ENCODE measurements at regions not wholly inside any gene's neighbourhood (a gene's known extent, or its start where the extent isn't known, plus 50 kb on each side); places are given as distances from the start of the nearest gene placed in this dataset.
"Not testable (repeated sequence)": the region's sequence is repeated elsewhere in the genome, so short reads cannot be mapped to it uniquely, and the experiment has no call there.

DNA sequence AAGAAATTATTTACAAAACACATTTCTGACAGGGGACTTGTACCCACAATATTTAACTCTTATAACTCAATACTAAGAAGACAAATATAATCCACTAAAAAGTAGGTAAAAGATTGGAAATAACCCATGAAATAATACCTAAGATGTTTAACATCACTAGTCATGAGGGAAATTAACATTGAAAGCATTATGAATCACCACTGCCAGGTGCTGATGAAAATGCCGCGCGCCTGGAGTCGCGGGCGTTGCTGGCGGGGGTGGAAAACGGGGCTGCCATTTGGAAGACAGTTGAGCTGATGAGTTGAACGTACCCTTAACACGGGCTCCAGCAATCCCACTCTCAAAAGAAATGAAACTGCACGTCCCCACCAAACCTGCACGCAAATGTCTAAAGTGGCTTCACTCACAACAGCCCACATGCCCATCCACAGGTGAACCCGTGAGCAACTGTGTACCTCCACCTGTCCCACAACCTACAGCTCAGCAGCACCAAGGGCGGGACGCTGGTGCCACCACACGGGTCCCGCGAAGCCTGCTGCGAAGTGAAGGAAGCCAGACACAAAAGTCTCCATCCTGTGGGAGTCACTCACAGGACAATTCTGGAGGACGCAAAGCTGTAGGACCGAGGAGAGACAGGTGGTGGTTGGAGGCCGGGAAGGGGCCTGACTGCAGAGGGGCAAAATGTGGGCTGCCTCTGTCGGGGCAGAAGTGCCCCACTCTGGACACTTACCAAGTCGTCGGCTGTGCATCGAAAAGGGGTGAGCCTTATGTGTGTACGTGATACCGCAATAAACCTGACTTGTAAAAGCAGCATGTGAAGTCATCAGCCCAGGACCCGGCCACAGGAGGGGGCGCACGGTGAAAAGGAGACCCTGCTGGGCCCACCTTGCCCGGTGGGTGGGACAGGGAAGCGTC is 199.5 kb upstream of the ZNF469 start:
- H2BK12ac ChIP-seq (ENCODE audit: insufficient read length, low read depth, low read length); H3K23me2 ChIP-seq (ENCODE audit: insufficient read length, low read depth, low read length, poor library complexity, severe bottlenecking); H3K27ac ChIP-seq (ENCODE audit: insufficient read length, low read depth, low read length); H3K9ac ChIP-seq (ENCODE audit: extremely low read depth, insufficient read length, low read length); H3K27ac Mint-ChIP-seq; H3K4me1 Mint-ChIP-seq; H3K79me1 ChIP-seq (ENCODE audit: insufficient read depth, low read depth, low read length, poor library complexity, severe bottlenecking); H3K4ac ChIP-seq (ENCODE audit: low read depth, low read length); DNase-seq; H3T11ph ChIP-seq (ENCODE audit: low read length); H2BK5ac ChIP-seq (ENCODE audit: insufficient read length, low read length); H2BK20ac ChIP-seq (ENCODE audit: low read depth, low read length, poor library complexity, severe bottlenecking); H3K9me3 ChIP-seq (ENCODE audit: control insufficient read depth, low read depth, low read length); H3K23ac ChIP-seq (ENCODE audit: insufficient read length, low read depth, low read length); H4K20me1 ChIP-seq (ENCODE audit: control insufficient read depth, insufficient read depth, insufficient read length); H3K4me2 ChIP-seq (ENCODE audit: insufficient read depth, insufficient read length, low read length); H3K27me3 ChIP-seq (ENCODE audit: insufficient read depth, low read length); H4K8ac ChIP-seq (replicated peaks; ENCODE audit: insufficient read length, low read depth, low read length); H3K4me3 Mint-ChIP-seq; H3K27me3 Mint-ChIP-seq (ENCODE audit: low read depth); H3K14ac ChIP-seq (ENCODE audit: insufficient read depth, low read length); H3K4me1 ChIP-seq (ENCODE audit: insufficient read depth, low read length); H2AK5ac ChIP-seq (ENCODE audit: insufficient read length, low read length); H3K79me2 ChIP-seq (ENCODE audit: insufficient read depth, low read length); H2BK15ac ChIP-seq (ENCODE audit: low read depth, low read length); H4K91ac ChIP-seq (ENCODE audit: insufficient read length, low read depth, low read length); H3K18ac ChIP-seq (ENCODE audit: insufficient read length, low read depth, low read length); H2BK120ac ChIP-seq (ENCODE audit: low read depth, low read length, poor library complexity, severe bottlenecking); H3K56ac ChIP-seq (ENCODE audit: insufficient read length, low read depth, low read length); H3K36me3 Mint-ChIP-seq (ENCODE audit: insufficient read depth in 1 of 3, low read depth in 3 of 3); H2AFZ ChIP-seq (ENCODE audit: low read length); H4K5ac ChIP-seq (ENCODE audit: insufficient read length, low read depth, low read length): not testable (repeated sequence)
- WGBS (ENCODE audit: extremely low coverage, insufficient read length, low lambda C conversion rate): no CpG with 5 or more reads among the region's 33 CpGs
- peaks cover 0 to 10% of the 10 kb centered on the region in 2 experiments; a peak in 3 of 5 replicates for H3K9me3 Mint-ChIP-seq

DNA sequence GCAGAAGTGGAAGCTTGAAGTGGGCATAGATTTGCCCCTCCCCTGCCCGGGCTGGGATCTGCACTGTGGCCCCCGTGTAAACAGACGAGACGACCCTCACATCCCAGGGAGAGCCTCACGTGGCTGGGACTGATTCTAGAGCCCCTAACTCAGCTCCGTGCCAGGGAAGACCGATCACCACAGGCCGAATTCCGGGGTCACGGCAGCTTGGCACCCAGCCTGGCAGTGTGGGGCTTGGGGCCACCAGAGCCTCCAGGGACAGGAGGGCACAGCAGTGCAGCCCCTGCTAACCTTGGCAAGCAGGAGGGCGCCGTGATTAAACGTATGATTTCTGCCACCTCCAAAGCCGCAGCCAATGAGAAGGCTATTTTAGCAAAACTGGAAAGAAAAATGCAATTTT is 198.7 kb upstream of the ZNF469 start:
- not testable (repeated sequence) for H4K20me1 ChIP-seq (ENCODE audit: control insufficient read depth, insufficient read depth, insufficient read length); H3K4me1 ChIP-seq (ENCODE audit: insufficient read depth, low read length); H3K4me1 Mint-ChIP-seq; H3K23ac ChIP-seq (ENCODE audit: insufficient read length, low read depth, low read length); H2BK15ac ChIP-seq (ENCODE audit: low read depth, low read length); H3K27me3 ChIP-seq (ENCODE audit: insufficient read depth, low read length); H2AK5ac ChIP-seq (ENCODE audit: insufficient read length, low read length); H3K4me2 ChIP-seq (ENCODE audit: insufficient read depth, insufficient read length, low read length); H2BK20ac ChIP-seq (ENCODE audit: low read depth, low read length, poor library complexity, severe bottlenecking); H2BK12ac ChIP-seq (ENCODE audit: insufficient read length, low read depth, low read length); H4K91ac ChIP-seq (ENCODE audit: insufficient read length, low read depth, low read length); H2AFZ ChIP-seq (ENCODE audit: low read length); H3K27ac Mint-ChIP-seq; H3T11ph ChIP-seq (ENCODE audit: low read length); H3K27ac ChIP-seq (ENCODE audit: insufficient read length, low read depth, low read length); H3K9me3 ChIP-seq (ENCODE audit: control insufficient read depth, low read depth, low read length); H3K23me2 ChIP-seq (ENCODE audit: insufficient read length, low read depth, low read length, poor library complexity, severe bottlenecking); H3K9ac ChIP-seq (ENCODE audit: extremely low read depth, insufficient read length, low read length); DNase-seq; H3K79me1 ChIP-seq (ENCODE audit: insufficient read depth, low read depth, low read length, poor library complexity, severe bottlenecking); H3K4ac ChIP-seq (ENCODE audit: low read depth, low read length); H2BK5ac ChIP-seq (ENCODE audit: insufficient read length, low read length); H3K27me3 Mint-ChIP-seq (ENCODE audit: low read depth); H3K56ac ChIP-seq (ENCODE audit: insufficient read length, low read depth, low read length); H4K8ac ChIP-seq (replicated peaks; ENCODE audit: insufficient read length, low read depth, low read length); H2BK120ac ChIP-seq (ENCODE audit: low read depth, low read length, poor library complexity, severe bottlenecking); H3K18ac ChIP-seq (ENCODE audit: insufficient read length, low read depth, low read length); H3K4me3 Mint-ChIP-seq; H4K5ac ChIP-seq (ENCODE audit: insufficient read length, low read depth, low read length); H3K79me2 ChIP-seq (ENCODE audit: insufficient read depth, low read length); H3K36me3 Mint-ChIP-seq (ENCODE audit: insufficient read depth in 1 of 3, low read depth in 3 of 3); H3K14ac ChIP-seq (ENCODE audit: insufficient read depth, low read length)
- peaks cover 1 to 11% of the 10 kb centered on the region in 2 experiments; a peak in 4 of 5 replicates for H3K9me3 Mint-ChIP-seq
- WGBS (ENCODE audit: extremely low coverage, insufficient read length, low lambda C conversion rate): no CpG with 5 or more reads among the region's 14 CpGs

Measured in H9 (cell line).